DND-41 (cell line): ENCODE measurements at regions not wholly inside any gene's neighbourhood (a gene's known extent, or its start where the extent isn't known, plus 50 kb on each side); places are given as distances from the start of the nearest gene placed in this dataset.

Source experiments
- ATAC-seq: fragments of 200-7000 bp; cut with Tn5 transposase; 3 replicates; pipeline ENCODE4 v1.9.1; 2021; ENCODE audit warnings: low read depth; ENCODE audit not compliant: insufficient read depth
- DNase-seq: peaks from one replicate; pipeline ENCODE4 v3.0.0-alpha.2; 2020
- H2AFZ ChIP-seq: 2 replicates; pipeline ENCODE4 v1.6.0; 2012; ENCODE audit warnings: low read depth, low read length
- H3K27ac ChIP-seq: 2 replicates; pipeline ENCODE4 v1.5.1; 2012; ENCODE audit warnings: low read length, inconsistent platforms
- H3K27me3 ChIP-seq: fragments of 200-600 bp; sonication (generic); 2 replicates; pipeline ENCODE4 v1.6.0; 2012; ENCODE audit warnings: low read length, mild to moderate bottlenecking, inconsistent platforms; ENCODE audit not compliant: insufficient read depth, poor library complexity
- H3K36me3 ChIP-seq: 2 replicates; pipeline ENCODE4 v1.5.1; 2012; ENCODE audit warnings: low read length, inconsistent platforms; ENCODE audit not compliant: insufficient read depth
- H3K4me1 ChIP-seq: 2 replicates; pipeline ENCODE4 v1.5.1; 2012; ENCODE audit warnings: mild to moderate bottlenecking, low read length; ENCODE audit not compliant: insufficient read depth
- H3K4me2 ChIP-seq: 2 replicates; pipeline ENCODE4 v1.6.0; 2012; ENCODE audit warnings: mild to moderate bottlenecking, moderate library complexity, low read length, inconsistent platforms; ENCODE audit not compliant: insufficient read depth
- H3K4me3 ChIP-seq, 2 experiments: fragments of 200-600 bp in 1 of 2; shearing (Covaris generic) in 1 of 2; 2 replicates each; pipeline ENCODE4 v1.5.1; 2012 to 2016; ENCODE audit warnings: inconsistent platforms in 2 of 2, low read length in 2 of 2, mild to moderate bottlenecking in 2 of 2, low read depth in 1 of 2, moderate library complexity in 1 of 2
- H3K79me2 ChIP-seq: 2 replicates; pipeline ENCODE4 v1.6.0; 2012; ENCODE audit warnings: low read length, inconsistent platforms; ENCODE audit not compliant: insufficient read depth
- H3K9ac ChIP-seq: 2 replicates; pipeline ENCODE4 v1.6.0; 2012; ENCODE audit warnings: low read depth, mild to moderate bottlenecking, inconsistent platforms, low read length, moderate library complexity
- H3K9me3 ChIP-seq: 2 replicates; pipeline ENCODE4 v1.5.1; 2012; ENCODE audit warnings: low read length, moderate library complexity, mild to moderate bottlenecking, inconsistent platforms; ENCODE audit not compliant: insufficient read depth, severe bottlenecking
- H4K20me1 ChIP-seq: 2 replicates; pipeline ENCODE4 v1.6.0; 2012; ENCODE audit warnings: low read length; ENCODE audit not compliant: insufficient read depth
- EZH2 ChIP-seq: IDR thresholded peaks from 3 replicates; pipeline ENCODE4 v1.6.1; 2012; ENCODE audit warnings: borderline replicate concordance, low read depth, mild to moderate bottlenecking, moderate library complexity, low read length, inconsistent platforms; ENCODE audit not compliant: severe bottlenecking
- TF ChIP-seq, protein P1 (sequence below): IDR thresholded peaks from 2 replicates; pipeline ENCODE4 v1.5.1; 2012; ENCODE audit warnings: borderline replicate concordance, low read length, moderate library complexity, mild to moderate bottlenecking; ENCODE audit not compliant: poor library complexity, severe bottlenecking; ENCODE audit errors: extremely low read depth

DNA sequence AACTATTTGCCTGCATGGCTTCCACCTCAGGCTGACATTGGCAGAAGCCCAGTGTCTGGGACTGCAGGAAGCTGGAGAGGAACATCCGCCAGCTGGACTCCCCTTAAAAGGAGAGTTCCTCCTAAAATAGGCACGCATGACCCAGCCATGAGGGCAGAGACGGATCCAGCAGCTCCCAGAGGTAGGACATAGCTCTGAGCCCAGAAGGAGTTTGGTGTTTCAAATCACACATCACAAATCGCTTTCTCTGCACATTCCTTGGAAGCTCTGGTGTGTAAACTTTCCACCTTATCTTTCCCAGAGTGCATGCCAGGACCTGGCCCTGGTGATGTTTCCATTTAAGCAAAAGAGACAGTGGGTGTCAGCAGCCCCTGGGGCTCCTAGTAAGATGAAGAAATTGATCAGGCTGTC lies 231.1 kb upstream of the CDH5 start:
- no peak for DNase-seq

DNA sequence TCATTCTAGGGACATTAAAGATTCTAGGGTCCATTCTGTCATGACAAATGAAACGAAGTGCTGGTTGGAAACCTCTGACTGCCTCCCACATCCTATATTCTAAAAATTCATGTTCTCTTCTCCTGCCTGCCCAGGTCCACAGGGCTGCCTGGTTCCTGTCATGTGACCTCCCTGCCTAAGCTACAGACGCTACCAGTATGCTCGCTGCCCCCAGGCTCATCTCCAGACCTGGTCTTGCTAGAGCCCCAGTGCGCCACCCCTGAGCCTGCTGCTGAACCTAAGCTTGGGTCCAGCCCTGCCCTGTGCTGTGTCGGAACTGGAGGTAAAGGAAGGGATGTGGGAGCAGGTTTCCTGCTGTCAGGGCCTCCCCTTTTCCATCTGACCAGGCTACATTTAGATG lies 231.6 kb upstream of the CDH5 start:
- ATAC-seq: no peak
- Histone ChIP-seq H3K79me2 (no peaks in the 10 kb centered on the region), H3K4me3 (no peak overlapping the region), H3K9ac (no peak overlapping the region), H2AFZ (no peak overlapping the region), H4K20me1 (no peaks in the 10 kb centered on the region), H3K36me3 (no peaks in the 10 kb centered on the region), H3K4me1 (no peaks in the 10 kb centered on the region), H3K27me3 (peaks cover 12% of the 10 kb centered on the region), H3K4me2 (no peak overlapping the region), H3K27ac (no peak overlapping the region), H3K9me3 (no peaks in the 10 kb centered on the region)
- no peak for TF ChIP-seq EZH2
- TF ChIP-seq, protein P1, sequence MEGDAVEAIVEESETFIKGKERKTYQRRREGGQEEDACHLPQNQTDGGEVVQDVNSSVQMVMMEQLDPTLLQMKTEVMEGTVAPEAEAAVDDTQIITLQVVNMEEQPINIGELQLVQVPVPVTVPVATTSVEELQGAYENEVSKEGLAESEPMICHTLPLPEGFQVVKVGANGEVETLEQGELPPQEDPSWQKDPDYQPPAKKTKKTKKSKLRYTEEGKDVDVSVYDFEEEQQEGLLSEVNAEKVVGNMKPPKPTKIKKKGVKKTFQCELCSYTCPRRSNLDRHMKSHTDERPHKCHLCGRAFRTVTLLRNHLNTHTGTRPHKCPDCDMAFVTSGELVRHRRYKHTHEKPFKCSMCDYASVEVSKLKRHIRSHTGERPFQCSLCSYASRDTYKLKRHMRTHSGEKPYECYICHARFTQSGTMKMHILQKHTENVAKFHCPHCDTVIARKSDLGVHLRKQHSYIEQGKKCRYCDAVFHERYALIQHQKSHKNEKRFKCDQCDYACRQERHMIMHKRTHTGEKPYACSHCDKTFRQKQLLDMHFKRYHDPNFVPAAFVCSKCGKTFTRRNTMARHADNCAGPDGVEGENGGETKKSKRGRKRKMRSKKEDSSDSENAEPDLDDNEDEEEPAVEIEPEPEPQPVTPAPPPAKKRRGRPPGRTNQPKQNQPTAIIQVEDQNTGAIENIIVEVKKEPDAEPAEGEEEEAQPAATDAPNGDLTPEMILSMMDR: no peak
- no peak for DNase-seq

More for the DNA sequence above, 231.1 kb upstream of the CDH5 start:
- H2AFZ ChIP-seq: no peak overlapping the region
- H3K27ac ChIP-seq: no peak overlapping the region
- H3K27me3 ChIP-seq: peaks cover 9% of the 10 kb centered on the region
- no peaks in the 10 kb centered on the region for H4K20me1 ChIP-seq
- H3K4me2 ChIP-seq: no peak overlapping the region
- TF ChIP-seq, protein P1: no peak
- no peak for TF ChIP-seq EZH2
- no peaks in the 10 kb centered on the region for H3K4me1 ChIP-seq
- H3K79me2 ChIP-seq: no peaks in the 10 kb centered on the region
- no peaks in the 10 kb centered on the region for H3K36me3 ChIP-seq
- no peaks in the 10 kb centered on the region for H3K9me3 ChIP-seq
- H3K9ac ChIP-seq: no peak overlapping the region
- ATAC-seq: no peak
- no peak overlapping the region for H3K4me3 ChIP-seq

DNA sequence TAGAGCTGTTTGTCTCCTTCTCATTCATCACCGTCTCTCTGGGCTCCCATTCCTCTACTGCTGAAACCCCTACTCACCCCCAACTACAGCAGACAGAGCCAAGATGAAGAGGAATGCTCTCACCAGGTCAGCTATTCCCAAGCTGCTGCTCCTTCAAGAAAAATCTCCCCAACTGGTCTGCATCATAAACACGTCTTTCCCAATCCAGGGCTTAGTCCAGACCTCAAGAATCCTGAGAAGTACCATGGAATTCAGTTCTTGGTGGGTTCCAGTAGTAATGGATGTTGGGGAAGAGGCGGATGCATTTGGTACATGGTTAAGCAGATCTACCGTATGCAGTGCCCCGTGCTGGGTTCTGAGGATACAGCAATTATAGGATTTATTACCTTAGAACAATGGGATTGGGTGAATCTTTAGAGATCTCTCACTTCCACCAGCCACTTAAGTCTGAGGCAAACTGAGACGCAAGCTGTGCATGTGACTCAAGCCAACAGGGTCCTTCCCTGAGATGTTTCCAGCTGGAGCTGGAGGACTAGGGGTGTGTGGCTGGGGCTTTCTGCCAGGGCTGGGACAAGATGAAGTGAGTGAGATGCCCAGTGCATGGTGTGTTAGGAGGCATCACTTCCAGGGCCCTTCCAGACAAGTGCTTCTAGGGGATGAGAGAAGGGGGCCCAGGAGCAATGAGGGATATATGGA lies 232.7 kb upstream of the CDH5 start:
- no peaks in the 10 kb centered on the region for H3K36me3 ChIP-seq
- H3K9ac ChIP-seq: no peak overlapping the region
- no peak overlapping the region for H3K27ac ChIP-seq
- H3K4me1 ChIP-seq: no peaks in the 10 kb centered on the region
- TF ChIP-seq, protein P1: no peak
- TF ChIP-seq EZH2: no peak
- H3K27me3 ChIP-seq: peaks cover 19% of the 10 kb centered on the region
- H2AFZ ChIP-seq: no peak overlapping the region
- no peak for ATAC-seq
- H3K4me3 ChIP-seq: no peak overlapping the region
- no peak for DNase-seq
- no peaks in the 10 kb centered on the region for H3K79me2 ChIP-seq
- no peak overlapping the region for H3K4me2 ChIP-seq
- no peaks in the 10 kb centered on the region for H3K9me3 ChIP-seq
- H4K20me1 ChIP-seq: no peaks in the 10 kb centered on the region
